ENCODE measurements at regions not wholly inside any gene's neighbourhood (a gene's known extent, or its start where the extent isn't known, plus 50 kb on each side); places are given as distances from the start of the nearest gene placed in this dataset.

GRCh38 chr13:38430796-38431195 lies 81.1 kb downstream of the UFM1 start:
- TF ChIP-seq, protein P1, sequence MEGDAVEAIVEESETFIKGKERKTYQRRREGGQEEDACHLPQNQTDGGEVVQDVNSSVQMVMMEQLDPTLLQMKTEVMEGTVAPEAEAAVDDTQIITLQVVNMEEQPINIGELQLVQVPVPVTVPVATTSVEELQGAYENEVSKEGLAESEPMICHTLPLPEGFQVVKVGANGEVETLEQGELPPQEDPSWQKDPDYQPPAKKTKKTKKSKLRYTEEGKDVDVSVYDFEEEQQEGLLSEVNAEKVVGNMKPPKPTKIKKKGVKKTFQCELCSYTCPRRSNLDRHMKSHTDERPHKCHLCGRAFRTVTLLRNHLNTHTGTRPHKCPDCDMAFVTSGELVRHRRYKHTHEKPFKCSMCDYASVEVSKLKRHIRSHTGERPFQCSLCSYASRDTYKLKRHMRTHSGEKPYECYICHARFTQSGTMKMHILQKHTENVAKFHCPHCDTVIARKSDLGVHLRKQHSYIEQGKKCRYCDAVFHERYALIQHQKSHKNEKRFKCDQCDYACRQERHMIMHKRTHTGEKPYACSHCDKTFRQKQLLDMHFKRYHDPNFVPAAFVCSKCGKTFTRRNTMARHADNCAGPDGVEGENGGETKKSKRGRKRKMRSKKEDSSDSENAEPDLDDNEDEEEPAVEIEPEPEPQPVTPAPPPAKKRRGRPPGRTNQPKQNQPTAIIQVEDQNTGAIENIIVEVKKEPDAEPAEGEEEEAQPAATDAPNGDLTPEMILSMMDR (IDR thresholded peaks at IDR 0.05; ENCODE audit: borderline replicate concordance, extremely low read depth, low read length, poor library complexity, severe bottlenecking), result no peak
- TF ChIP-seq EZH2 (IDR thresholded peaks at IDR 0.05; ENCODE audit: borderline replicate concordance, low read depth, low read length, severe bottlenecking), result no peak
